HL-60 (cell line): ENCODE measurements at regions not wholly inside any gene's neighbourhood (a gene's known extent, or its start where the extent isn't known, plus 50 kb on each side); places are given as distances from the start of the nearest gene placed in this dataset.

Experiments
- POLR2AphosphoS5 ChIP-seq: IDR thresholded peaks from 2 replicates; pipeline ENCODE4 v1.6.1; 2012; ENCODE audit warnings: low read depth
- TF ChIP-seq, protein P1 (sequence below): IDR thresholded peaks from one replicate; pipeline ENCODE4 v1.5.1; 2011; ENCODE audit warnings: low read length, control low read depth, inconsistent platforms; ENCODE audit not compliant: insufficient read depth

DNA sequence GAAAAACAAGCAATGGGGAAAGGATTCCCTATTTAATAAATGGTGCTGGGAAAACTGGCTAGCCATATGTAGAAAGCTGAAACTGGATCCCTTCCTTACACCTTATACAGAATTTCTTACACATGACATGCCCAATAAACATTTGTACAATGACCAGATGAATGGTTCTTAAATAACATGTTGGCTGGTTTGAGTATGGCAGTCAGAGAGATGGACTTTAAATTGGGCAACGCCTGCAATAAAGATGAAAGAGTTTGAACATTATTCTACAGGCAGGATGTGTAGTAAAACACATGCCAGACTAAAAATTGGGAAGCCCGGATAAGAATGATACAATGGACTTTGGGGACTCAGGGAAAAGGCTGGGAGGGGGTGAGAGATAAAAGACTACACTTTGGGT is 360.6 kb upstream of the KITLG start:
- TF ChIP-seq, protein P1, sequence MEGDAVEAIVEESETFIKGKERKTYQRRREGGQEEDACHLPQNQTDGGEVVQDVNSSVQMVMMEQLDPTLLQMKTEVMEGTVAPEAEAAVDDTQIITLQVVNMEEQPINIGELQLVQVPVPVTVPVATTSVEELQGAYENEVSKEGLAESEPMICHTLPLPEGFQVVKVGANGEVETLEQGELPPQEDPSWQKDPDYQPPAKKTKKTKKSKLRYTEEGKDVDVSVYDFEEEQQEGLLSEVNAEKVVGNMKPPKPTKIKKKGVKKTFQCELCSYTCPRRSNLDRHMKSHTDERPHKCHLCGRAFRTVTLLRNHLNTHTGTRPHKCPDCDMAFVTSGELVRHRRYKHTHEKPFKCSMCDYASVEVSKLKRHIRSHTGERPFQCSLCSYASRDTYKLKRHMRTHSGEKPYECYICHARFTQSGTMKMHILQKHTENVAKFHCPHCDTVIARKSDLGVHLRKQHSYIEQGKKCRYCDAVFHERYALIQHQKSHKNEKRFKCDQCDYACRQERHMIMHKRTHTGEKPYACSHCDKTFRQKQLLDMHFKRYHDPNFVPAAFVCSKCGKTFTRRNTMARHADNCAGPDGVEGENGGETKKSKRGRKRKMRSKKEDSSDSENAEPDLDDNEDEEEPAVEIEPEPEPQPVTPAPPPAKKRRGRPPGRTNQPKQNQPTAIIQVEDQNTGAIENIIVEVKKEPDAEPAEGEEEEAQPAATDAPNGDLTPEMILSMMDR = no peak
- no peak for TF ChIP-seq POLR2AphosphoS5
